Medulla oblongata (tissue), 1 donor: ENCODE measurements at regions not wholly inside any gene's neighbourhood (a gene's known extent, or its start where the extent isn't known, plus 50 kb on each side); places are given as distances from the start of the nearest gene placed in this dataset.

Source experiments
- DNase-seq: peaks from one replicate; pipeline ENCODE4 v3.0.0-alpha.2; 2015; ENCODE audit errors: extremely low spot score

- no peak for DNase-seq
Measured at GRCh38 chr4:12186526-12186925, 757.8 kb upstream of the HS3ST1 start.

GRCh38 chr4:12178614-12179610, 750.2 kb upstream of the HS3ST1 start:
- DNase-seq, result no peak

- no peak for DNase-seq
Measured at GRCh38 chr4:12177416-12177815, 748.7 kb upstream of the HS3ST1 start.

- DNase-seq, result no peak
Measured at GRCh38 chr4:12173496-12173895, 744.8 kb upstream of the HS3ST1 start.

GRCh38 chr4:12172198-12172973, 743.7 kb upstream of the HS3ST1 start:
- DNase-seq, result no peak

GRCh38 chr4:12170308-12170707, 741.6 kb upstream of the HS3ST1 start:
- DNase-seq, result no peak

- no peak for DNase-seq
Measured at GRCh38 chr4:12165616-12166015, 736.9 kb upstream of the HS3ST1 start.

GRCh38 chr4:12146339-12146738, 717.6 kb upstream of the HS3ST1 start:
- DNase-seq, result peak; percentile 50

- no peak for DNase-seq
Measured at GRCh38 chr4:12145768-12146167, 717.1 kb upstream of the HS3ST1 start.

- DNase-seq, result no peak
Measured at GRCh38 chr4:12145106-12145505, 716.4 kb upstream of the HS3ST1 start.

GRCh38 chr4:12144051-12144450, 715.4 kb upstream of the HS3ST1 start:
- DNase-seq, result no peak

GRCh38 chr4:12140864-12141263, 712.2 kb upstream of the HS3ST1 start:
- no peak for DNase-seq

- no peak for DNase-seq
Measured at GRCh38 chr4:12139296-12139695, 710.6 kb upstream of the HS3ST1 start.

GRCh38 chr4:12138488-12138887, 709.8 kb upstream of the HS3ST1 start:
- DNase-seq, result no peak

GRCh38 chr4:12137575-12137974, 708.9 kb upstream of the HS3ST1 start:
- no peak for DNase-seq

- peak; percentile 47 for DNase-seq
Measured at GRCh38 chr4:12126474-12126873, 697.8 kb upstream of the HS3ST1 start.

- DNase-seq, result no peak
Measured at GRCh38 chr4:12124138-12124537, 695.4 kb upstream of the HS3ST1 start.

GRCh38 chr4:12123707-12124106, 695.0 kb upstream of the HS3ST1 start:
- peak; percentile 60 for DNase-seq

GRCh38 chr4:12122316-12122715, 693.6 kb upstream of the HS3ST1 start:
- peak; percentile 37 for DNase-seq

- DNase-seq, result no peak
Measured at GRCh38 chr4:12120968-12121367, 692.3 kb upstream of the HS3ST1 start.

GRCh38 chr4:12118651-12119213, 690.0 kb upstream of the HS3ST1 start:
- DNase-seq, result peak; percentile 45

- no peak for DNase-seq
Measured at GRCh38 chr4:12116009-12116552, 687.4 kb upstream of the HS3ST1 start.
